SK-N-SH (cell line): ENCODE measurements at regions not wholly inside any gene's neighbourhood (a gene's known extent, or its start where the extent isn't known, plus 50 kb on each side); places are given as distances from the start of the nearest gene placed in this dataset.

Experiments used
- CTCF ChIA-PET: fragments of 300-600, 350-600 bp; formaldehyde crosslinking; extraction: SDS; loops from one replicate; lab custom pipeline; 2021; lab: Yijun Ruan, JAX
- POLR2A ChIA-PET: fragments of 350-600 bp; sonication (Branson Sonifier 250); formaldehyde crosslinking; extraction: SDS; loops from one replicate; lab custom pipeline; 2020; ENCODE audit warnings: antibody characterized with exemption, inconsistent platforms; lab: Yijun Ruan, JAX
- DNase-seq: peaks from one replicate; pipeline ENCODE4 v3.0.0; 2012
- H2AFZ ChIP-seq: fragments of 200-600 bp; sonication (generic); 2 replicates; pipeline ENCODE4 v1.8.1; 2016; ENCODE audit warnings: antibody characterized with exemption, mild to moderate bottlenecking, low read depth
- H3F3A ChIP-seq: fragments of 200-600 bp; sonication (generic); replicated peaks from 2 replicates; pipeline ENCODE3; 2016; ENCODE audit warnings: antibody characterized with exemption, mild to moderate bottlenecking; ENCODE audit not compliant: insufficient read depth
- H3K27ac ChIP-seq, 2 experiments: fragments of 200-500 bp in 1 of 2; fragments of 200-600 bp in 1 of 2; sonication (Bioruptor generic) in 1 of 2; sonication (generic), shearing (Covaris generic) in 1 of 2; 2 replicates each; pipeline versions ENCODE4 v1.5.1 to v1.6.1; 2014 to 2016; ENCODE audit warnings: low read depth in 2 of 2, inconsistent platforms in 1 of 2, low read length in 1 of 2, mild to moderate bottlenecking in 1 of 2, mixed read lengths in 1 of 2
- H3K27me3 ChIP-seq: fragments of 200-600 bp; sonication (generic), shearing (Covaris generic); 2 replicates; pipeline ENCODE4 v1.6.1; 2016; ENCODE audit warnings: mixed run types; ENCODE audit not compliant: insufficient read depth
- H3K36me3 ChIP-seq, 2 experiments: fragments of 200-500 bp in 1 of 2; fragments of 200-600 bp in 1 of 2; sonication (Bioruptor generic) in 1 of 2; sonication (generic) in 1 of 2; replicated peaks in 1 of 2; 2 replicates each; pipeline versions ENCODE3 to v1.5.1; 2014 to 2016; ENCODE audit warnings: low read length in 1 of 2, mild to moderate bottlenecking in 1 of 2; ENCODE audit not compliant: insufficient read depth in 2 of 2, control insufficient read depth in 1 of 2
- H3K4me1 ChIP-seq, 2 experiments: fragments of 200-500 bp in 1 of 2; fragments of 200-600 bp in 1 of 2; sonication (Bioruptor generic) in 1 of 2; sonication (generic), shearing (Covaris generic) in 1 of 2; 2 replicates each; pipeline versions ENCODE4 v1.5.1 to v1.6.1; 2014 to 2016; ENCODE audit warnings: low read depth in 1 of 2, low read length in 1 of 2, mixed run types in 1 of 2; ENCODE audit not compliant: insufficient read depth in 2 of 2, control insufficient read depth in 1 of 2
- H3K4me2 ChIP-seq: fragments of 200-600 bp; sonication (generic), shearing (Covaris generic); 2 replicates; pipeline ENCODE4 v1.6.1; 2017; ENCODE audit warnings: mixed run types
- H3K4me3 ChIP-seq, 2 experiments: fragments of 200-500 bp in 1 of 2; fragments of 200-600 bp in 1 of 2; sonication (Bioruptor generic) in 1 of 2; sonication (generic), shearing (Covaris generic) in 1 of 2; 2 replicates each; pipeline versions ENCODE4 v1.5.1 to v1.8.1; 2014 to 2016; ENCODE audit warnings: low read depth in 2 of 2, inconsistent platforms in 1 of 2, low read length in 1 of 2, mild to moderate bottlenecking in 1 of 2, mixed read lengths in 1 of 2, moderate library complexity in 1 of 2
- H3K79me2 ChIP-seq: fragments of 200-600 bp; sonication (generic); 2 replicates; pipeline ENCODE4 v1.8.1; 2017; ENCODE audit warnings: mild to moderate bottlenecking; ENCODE audit not compliant: insufficient read depth
- H3K9ac ChIP-seq: fragments of 200-600 bp; sonication (generic); 2 replicates; pipeline ENCODE4 v1.6.1; 2017; ENCODE audit warnings: mixed run types
- H3K9me2 ChIP-seq: fragments of 200-600 bp; sonication (generic); 2 replicates; pipeline ENCODE4 v1.6.1; 2017; ENCODE audit warnings: mixed run types
- H3K9me3 ChIP-seq: fragments of 200-600 bp; sonication (generic); 2 replicates; pipeline ENCODE4 v1.6.1; 2017; ENCODE audit warnings: mixed run types, mild to moderate bottlenecking, moderate library complexity
- H4K20me1 ChIP-seq: fragments of 200-600 bp; sonication (generic); 2 replicates; pipeline ENCODE4 v1.6.1; 2017; ENCODE audit warnings: mild to moderate bottlenecking, mixed run types; ENCODE audit not compliant: insufficient read depth
- ELF1 ChIP-seq: IDR thresholded peaks from 2 replicates; pipeline ENCODE4 v1.4.0; 2012
- GATA2 ChIP-seq: sonication (generic); formaldehyde crosslinking; IDR thresholded peaks from 2 replicates; pipeline ENCODE4 v1.5.0; 2020; ENCODE audit warnings: mild to moderate bottlenecking, missing genetic modification reagents
- IRF3 ChIP-seq: fragments of 150-350 bp; IDR thresholded peaks from 2 replicates; pipeline ENCODE4 v1.6.1; 2016; ENCODE audit warnings: mild to moderate bottlenecking, low read depth, low read length
- NRF1 ChIP-seq: IDR thresholded peaks from 2 replicates; pipeline ENCODE4 v1.6.1; 2012; ENCODE audit warnings: low read depth, mild to moderate bottlenecking, low read length
- RAD21 ChIP-seq: IDR thresholded peaks from 2 replicates; pipeline ENCODE4 v1.6.1; 2012; ENCODE audit warnings: mild to moderate bottlenecking, low read length
- RCOR1 ChIP-seq: fragments of 150-350 bp; IDR thresholded peaks from 2 replicates; pipeline ENCODE4 v1.6.1; 2017; ENCODE audit warnings: antibody characterized with exemption, low read length
- RXRA ChIP-seq: IDR thresholded peaks from 2 replicates; pipeline ENCODE4 v1.4.0; 2012; ENCODE audit warnings: low read depth, mild to moderate bottlenecking, borderline replicate concordance
- SMC3 ChIP-seq: IDR thresholded peaks from 2 replicates; pipeline ENCODE4 v1.6.1; 2012; ENCODE audit warnings: low read depth, low read length, improper control_type of control experiment
- WGBS: methylation state at CpG from one replicate; pipeline ENCODE4 v1.1.6; 2017; ENCODE audit warnings: low lambda C conversion rate; 5-methylcytosine and 5-hydroxymethylcytosine counted together

- Histone ChIP-seq H3K9me2 (no peaks in the 10 kb centered on the region), H3K9ac (no peak overlapping the region), H2AFZ (no peak overlapping the region), H3K27me3 (no peaks in the 10 kb centered on the region), H3K4me2 (no peak overlapping the region), H3K36me3 (peaks cover 4 to 8% of the 10 kb centered on the region in 2 experiments), H3K4me1 (peaks cover 15 to 38% of the 10 kb centered on the region in 2 experiments; a peak in 3 of 4 replicates), H3K9me3 (no peaks in the 10 kb centered on the region), H3K4me3 (no peak overlapping the region), H4K20me1 (no peaks in the 10 kb centered on the region), H3K79me2 (peaks cover 15% of the 10 kb centered on the region; the same call in 1 of the 2 replicates), H3F3A (peaks cover 25% of the 10 kb centered on the region), H3K27ac (no peak overlapping the region)
- WGBS = 71% methylated on average over 3 of the region's 8 CpGs
- ChIA-PET CTCF (interaction anchor here (1.0 to 1.5 kb wide), 3 partner anchors 14 to 400 kb away, joined by 3 read pairs; no protein-coding TSS in a partner anchor), POLR2A (no interaction called here)
- no peak for DNase-seq
- no peak for TF ChIP-seq RCOR1
- TF ChIP-seq NRF1 = no peak
- no peak for TF ChIP-seq SMC3
- no peak for TF ChIP-seq IRF3
- TF ChIP-seq RXRA = no peak
- TF ChIP-seq GATA2 (CRISPR knock-in tag) = no peak
- no peak for TF ChIP-seq RAD21
Measured at GRCh38 chr12:124436366-124436765, 131.0 kb downstream of the NCOR2 start.

GRCh38 chr12:124435806-124436345 lies 131.5 kb downstream of the NCOR2 start:
- WGBS = 93% methylated on average over 11 of the region's 16 CpGs
- no peaks in the 10 kb centered on the region for H3K9me3 ChIP-seq
- peaks cover 20% of the 10 kb centered on the region for H3F3A ChIP-seq
- POLR2A ChIA-PET = no interaction called here
- H3K27me3 ChIP-seq = no peaks in the 10 kb centered on the region
- no peak for DNase-seq
- no peak overlapping the region; a peak in 1 of 4 replicates for H3K27ac ChIP-seq
- TF ChIP-seq ELF1 = no peak
- TF ChIP-seq, all 33 proteins: peak for 0
- Histone ChIP-seq H3K36me3 (peaks cover 4 to 8% of the 10 kb centered on the region in 2 experiments), H2AFZ (no peak overlapping the region), H3K4me3 (no peak overlapping the region), H4K20me1 (no peaks in the 10 kb centered on the region), H3K4me1 (peaks cover 11 to 41% of the 10 kb centered on the region in 2 experiments; a peak in 3 of 4 replicates), H3K9me2 (no peaks in the 10 kb centered on the region), H3K79me2 (peaks cover 15% of the 10 kb centered on the region; the same call in 1 of the 2 replicates), H3K4me2 (no peak overlapping the region), H3K9ac (no peak overlapping the region)
- CTCF ChIA-PET = interaction anchor here (0.8 to 1.5 kb wide), 4 partner anchors 14 to 400 kb away, joined by 3 read pairs; no protein-coding TSS in a partner anchor
